ENCODE measurements at regions not wholly inside any gene's neighbourhood (a gene's known extent, or its start where the extent isn't known, plus 50 kb on each side); places are given as distances from the start of the nearest gene placed in this dataset.

DNA sequence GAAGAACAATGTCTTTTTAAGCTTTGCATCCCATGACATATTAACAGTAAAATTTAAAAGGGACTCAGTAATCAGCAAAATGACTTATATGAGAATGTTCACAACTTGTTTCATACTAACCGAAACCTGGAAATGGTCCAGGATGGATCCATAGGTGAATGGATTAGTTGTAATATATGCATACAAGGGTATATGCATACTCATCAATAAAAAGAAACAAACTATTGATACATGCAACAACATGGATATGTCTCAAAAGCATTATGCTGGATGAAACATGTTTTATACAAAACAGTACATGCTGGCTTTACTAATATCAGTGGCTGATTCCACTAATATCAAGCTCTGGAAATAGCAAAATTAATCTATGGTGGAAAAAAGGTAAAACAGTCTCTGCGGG is 108.5 kb upstream of the HIVEP1 start:
- ATAC-seq (ENCODE audit: low read depth) = no peak
- H2AFZ ChIP-seq (ENCODE audit: insufficient read depth, low read depth, low read length, poor library complexity, severe bottlenecking) = no peak overlapping the region
- no peak for TF ChIP-seq EZH2 (IDR thresholded peaks at IDR 0.05; ENCODE audit: borderline replicate concordance, insufficient read depth, low read depth, low read length, poor library complexity, severe bottlenecking)
- TF ChIP-seq, protein P1, sequence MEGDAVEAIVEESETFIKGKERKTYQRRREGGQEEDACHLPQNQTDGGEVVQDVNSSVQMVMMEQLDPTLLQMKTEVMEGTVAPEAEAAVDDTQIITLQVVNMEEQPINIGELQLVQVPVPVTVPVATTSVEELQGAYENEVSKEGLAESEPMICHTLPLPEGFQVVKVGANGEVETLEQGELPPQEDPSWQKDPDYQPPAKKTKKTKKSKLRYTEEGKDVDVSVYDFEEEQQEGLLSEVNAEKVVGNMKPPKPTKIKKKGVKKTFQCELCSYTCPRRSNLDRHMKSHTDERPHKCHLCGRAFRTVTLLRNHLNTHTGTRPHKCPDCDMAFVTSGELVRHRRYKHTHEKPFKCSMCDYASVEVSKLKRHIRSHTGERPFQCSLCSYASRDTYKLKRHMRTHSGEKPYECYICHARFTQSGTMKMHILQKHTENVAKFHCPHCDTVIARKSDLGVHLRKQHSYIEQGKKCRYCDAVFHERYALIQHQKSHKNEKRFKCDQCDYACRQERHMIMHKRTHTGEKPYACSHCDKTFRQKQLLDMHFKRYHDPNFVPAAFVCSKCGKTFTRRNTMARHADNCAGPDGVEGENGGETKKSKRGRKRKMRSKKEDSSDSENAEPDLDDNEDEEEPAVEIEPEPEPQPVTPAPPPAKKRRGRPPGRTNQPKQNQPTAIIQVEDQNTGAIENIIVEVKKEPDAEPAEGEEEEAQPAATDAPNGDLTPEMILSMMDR (IDR thresholded peaks at IDR 0.05) = no peak
- no peaks in the 10 kb centered on the region for H3K27me3 ChIP-seq (replicated peaks in 1 of 4; ENCODE audit: control extremely low read depth in 1 of 4, control insufficient read depth in 3 of 4, insufficient read depth in 4 of 4, low read length in 3 of 4)
- no peaks in the 10 kb centered on the region for H3K9me3 Mint-ChIP-seq (ENCODE audit: insufficient read depth)
- H3K27ac Mint-ChIP-seq = no peak overlapping the region
- H3K79me2 ChIP-seq (ENCODE audit: control insufficient read depth, insufficient read depth, low read length) = no peaks in the 10 kb centered on the region
- 100% methylated on average over 1 of the region's 2 CpGs for WGBS (ENCODE audit: insufficient coverage)
- H3K4me3 ChIP-seq (ENCODE audit: control extremely low read depth in 1 of 5, extremely low read depth in 1 of 5, insufficient read depth in 1 of 5, low read depth in 2 of 5, low read length in 4 of 5) = no peak overlapping the region
- peaks cover 9% of the 10 kb centered on the region for H3K4me1 Mint-ChIP-seq
- no peak for DNase-seq
- CTCF ChIA-PET = no interaction called here
- no peaks in the 10 kb centered on the region for H3K4me1 ChIP-seq (ENCODE audit: control insufficient read depth in 2 of 2, insufficient read depth in 2 of 2, low read length in 2 of 2)
- peaks cover 59% of the 10 kb centered on the region for H3K27me3 Mint-ChIP-seq
- H3K36me3 ChIP-seq (replicated peaks in 1 of 2; ENCODE audit: control extremely low read depth in 1 of 2, control insufficient read depth in 1 of 2, extremely low read depth in 1 of 2, insufficient read depth in 2 of 2, low read length in 1 of 2) = no peaks in the 10 kb centered on the region
- H3K9me3 ChIP-seq (ENCODE audit: control extremely low read depth in 1 of 3, control insufficient read depth in 2 of 3, insufficient read depth in 1 of 3, low read length in 2 of 3) = no peaks in the 10 kb centered on the region
- H3K4me2 ChIP-seq (replicated peaks; ENCODE audit: low read depth, low read length, poor library complexity, severe bottlenecking) = no peak overlapping the region
- POLR2A ChIA-PET = no interaction called here
- H3K27ac ChIP-seq (ENCODE audit: low read length in 2 of 2) = no peak overlapping the region
- no peak overlapping the region for H3K4me3 Mint-ChIP-seq
- no peaks in the 10 kb centered on the region for H4K20me1 ChIP-seq (ENCODE audit: control insufficient read depth, insufficient read depth, low read length, poor library complexity, severe bottlenecking)
- H3K9ac ChIP-seq (ENCODE audit: low read length) = no peak overlapping the region
- intact Hi-C loops (cut with micrococcal nuclease) = no loop called here

DNA sequence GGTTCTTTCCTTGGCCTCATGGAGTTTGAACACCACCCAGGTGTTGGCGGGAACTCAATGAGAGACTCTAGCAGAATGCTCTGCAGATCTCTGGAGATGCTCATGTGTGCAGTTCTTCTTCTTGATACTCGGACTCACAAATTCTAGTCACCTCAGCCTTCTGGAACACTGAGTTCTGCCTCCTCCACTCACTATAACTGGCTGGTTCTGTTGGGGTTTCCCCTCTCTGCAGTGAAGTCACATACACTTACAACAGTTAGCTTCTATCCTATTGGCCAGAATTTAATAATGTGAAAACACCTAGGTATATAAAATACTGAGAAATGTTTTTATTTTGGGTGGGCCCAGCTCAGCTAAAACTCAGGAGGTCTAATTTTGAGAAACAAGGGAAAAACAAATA is 109.6 kb upstream of the HIVEP1 start:
- TF ChIP-seq, protein P1 (IDR thresholded peaks at IDR 0.05) = no peak
- TF ChIP-seq EZH2 (IDR thresholded peaks at IDR 0.05; ENCODE audit: borderline replicate concordance, insufficient read depth, low read depth, low read length, poor library complexity, severe bottlenecking) = no peak
- Histone ChIP-seq H3K4me2 (replicated peaks; ENCODE audit: low read depth, low read length, poor library complexity, severe bottlenecking) (no peak overlapping the region), H3K79me2 (ENCODE audit: control insufficient read depth, insufficient read depth, low read length) (no peaks in the 10 kb centered on the region), H3K4me3 (ENCODE audit: control extremely low read depth in 1 of 5, extremely low read depth in 1 of 5, insufficient read depth in 1 of 5, low read depth in 2 of 5, low read length in 4 of 5) (no peak overlapping the region), H3K4me1 (ENCODE audit: control insufficient read depth in 2 of 2, insufficient read depth in 2 of 2, low read length in 2 of 2) (no peaks in the 10 kb centered on the region), H3K9me3 (ENCODE audit: control extremely low read depth in 1 of 3, control insufficient read depth in 2 of 3, insufficient read depth in 1 of 3, low read length in 2 of 3) (no peaks in the 10 kb centered on the region), H3K27me3 (replicated peaks in 1 of 4; ENCODE audit: control extremely low read depth in 1 of 4, control insufficient read depth in 3 of 4, insufficient read depth in 4 of 4, low read length in 3 of 4) (no peaks in the 10 kb centered on the region), H3K27ac (ENCODE audit: low read length in 2 of 2) (no peak overlapping the region), H3K9ac (ENCODE audit: low read length) (no peak overlapping the region), H2AFZ (ENCODE audit: insufficient read depth, low read depth, low read length, poor library complexity, severe bottlenecking) (no peak overlapping the region), H3K36me3 (replicated peaks in 1 of 2; ENCODE audit: control extremely low read depth in 1 of 2, control insufficient read depth in 1 of 2, extremely low read depth in 1 of 2, insufficient read depth in 2 of 2, low read length in 1 of 2) (no peaks in the 10 kb centered on the region), H4K20me1 (ENCODE audit: control insufficient read depth, insufficient read depth, low read length, poor library complexity, severe bottlenecking) (no peaks in the 10 kb centered on the region)
- POLR2A ChIA-PET = no interaction called here
- Mint-ChIP-seq H3K27me3 (peaks cover 55% of the 10 kb centered on the region), H3K4me1 (peaks cover 9% of the 10 kb centered on the region), H3K4me3 (no peak overlapping the region), H3K9me3 (ENCODE audit: insufficient read depth) (no peaks in the 10 kb centered on the region), H3K27ac (no peak overlapping the region)
- DNase-seq (no peak), ATAC-seq (ENCODE audit: low read depth) (no peak)
- WGBS (ENCODE audit: insufficient coverage) = 70% methylated on average over 2 of the region's 2 CpGs
- intact Hi-C loops (cut with micrococcal nuclease) = no loop called here
- CTCF ChIA-PET = no interaction called here
